ENCODE measurements at regions not wholly inside any gene's neighbourhood (a gene's known extent, or its start where the extent isn't known, plus 50 kb on each side); places are given as distances from the start of the nearest gene placed in this dataset.

DNA sequence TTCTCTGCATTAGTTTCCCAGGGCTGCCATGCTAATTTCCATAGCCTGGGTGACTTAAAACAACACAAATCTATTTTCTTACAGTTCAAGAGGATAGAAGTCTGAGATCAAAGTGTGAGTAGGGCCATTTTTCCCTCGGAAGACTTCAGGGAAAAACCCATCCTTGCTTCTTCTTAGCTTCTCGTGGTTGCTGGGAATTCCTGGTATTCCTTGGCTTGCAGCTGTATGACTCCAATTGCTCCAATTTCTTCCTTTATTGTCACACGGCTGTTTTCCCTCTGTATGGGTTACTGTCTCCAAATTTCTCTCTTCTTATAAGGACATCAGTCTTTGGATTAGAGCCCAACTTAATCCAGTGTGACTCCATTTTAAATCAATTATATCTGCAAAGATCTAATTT lies 128.4 kb upstream of the JAG1 start:
- H2BK5ac ChIP-seq (ENCODE audit: low read depth, low read length) = no peak overlapping the region
- H4K8ac ChIP-seq (ENCODE audit: extremely low read depth, insufficient read depth, low read length) = no peak overlapping the region
- no peak overlapping the region for H3K14ac ChIP-seq (ENCODE audit: insufficient read length)
- no peak for FAIRE-seq
- H3K4me2 ChIP-seq (ENCODE audit: insufficient read depth in 1 of 2, low read depth in 2 of 2, low read length in 2 of 2) = no peak overlapping the region
- 75% methylated on average over 3 of the region's 3 CpGs; no CpG with 5 or more reads in 1 of the 2 experiments for WGBS, 2 experiments (ENCODE audit: extremely low coverage in 1 of 2, insufficient coverage in 1 of 2, insufficient read length in 1 of 2, insufficient replicate concordance in 2 of 2, low coverage in 1 of 2, low lambda C conversion rate in 2 of 2, missing lambda C conversion rate in 1 of 2)
- no peak overlapping the region for H3K4ac ChIP-seq (replicated peaks; ENCODE audit: insufficient read length, low read depth, low read length)
- no peak overlapping the region for H3K23ac ChIP-seq (ENCODE audit: insufficient read length)
- no peak overlapping the region for H3K27ac ChIP-seq (ENCODE audit: low read depth, low read length)
- no peak overlapping the region for H2BK15ac ChIP-seq (ENCODE audit: low read length)
- H2BK20ac ChIP-seq (ENCODE audit: low read length) = no peak overlapping the region
- H2BK120ac ChIP-seq (replicated peaks; ENCODE audit: low read depth, low read length) = no peak overlapping the region
- no peak overlapping the region for H3K4me3 ChIP-seq (ENCODE audit: extremely low read depth in 1 of 4, insufficient read depth in 2 of 4, low read depth in 3 of 4, low read length in 4 of 4)
- no peak overlapping the region for H2AK5ac ChIP-seq (ENCODE audit: low read depth, low read length)
- DNase-seq (ENCODE audit: low read depth in 1 of 2, low spot score in 2 of 2) = no peak
- H2BK12ac ChIP-seq (ENCODE audit: low read depth, low read length) = no peak overlapping the region
- H4K91ac ChIP-seq (replicated peaks; ENCODE audit: insufficient read length, low read length) = no peak overlapping the region
- no peaks in the 10 kb centered on the region for H3K79me2 ChIP-seq (ENCODE audit: control insufficient read depth in 1 of 2, insufficient read depth in 2 of 2, low read length in 2 of 2)
- H3K18ac ChIP-seq (ENCODE audit: extremely low read depth, low read length) = no peak overlapping the region
- H3K4me1 ChIP-seq (replicated peaks in 1 of 4; ENCODE audit: control insufficient read depth in 3 of 4, insufficient read depth in 4 of 4, low read length in 3 of 4) = 0 out of 7 replicates have a peak, but pooled peaks cover 0 to 5% (median 0%) of the 10 kb centered on the region in 4 experiments
- no peaks in the 10 kb centered on the region for H3K27me3 ChIP-seq (replicated peaks in 1 of 4; ENCODE audit: control insufficient read depth in 3 of 4, extremely low read depth in 1 of 4, insufficient read depth in 3 of 4, low read length in 3 of 4)
- no peaks in the 10 kb centered on the region for H3K9me3 ChIP-seq (ENCODE audit: insufficient read depth in 2 of 2, low read depth in 1 of 2, low read length in 1 of 2)
- no peaks in the 10 kb centered on the region for H3K36me3 ChIP-seq (ENCODE audit: control insufficient read depth in 2 of 4, insufficient read depth in 4 of 4, low read length in 3 of 4)
- H3K23me2 ChIP-seq (ENCODE audit: low read depth, low read length) = no peaks in the 10 kb centered on the region
- no peak overlapping the region for H2AFZ ChIP-seq (ENCODE audit: low read length)
- H4K20me1 ChIP-seq (replicated peaks in 1 of 2; ENCODE audit: control insufficient read depth in 1 of 2, insufficient read depth in 2 of 2, low read length in 2 of 2) = no peaks in the 10 kb centered on the region
- H3K56ac ChIP-seq (replicated peaks; ENCODE audit: insufficient read length, low read depth, low read length) = no peak overlapping the region
- ChIA-PET POLR2A (ENCODE audit: partially characterized antibody) (no interaction called here), CTCF (ENCODE audit: partially characterized antibody) (interaction anchor here (0.9 to 1.5 kb wide), 2 partner anchors 106 to 158 kb away, joined by 3 to 5 read pairs; no protein-coding TSS in a partner anchor)
- no peak overlapping the region for H3K9ac ChIP-seq (replicated peaks in 1 of 4; ENCODE audit: extremely low read depth in 1 of 4, low read depth in 3 of 4, low read length in 3 of 4)
- H4K5ac ChIP-seq (ENCODE audit: insufficient read length, low read depth, low read length) = no peak overlapping the region
- H3K79me1 ChIP-seq (ENCODE audit: low read depth, low read length) = no peaks in the 10 kb centered on the region
- no peak for TF ChIP-seq POU5F1 (IDR thresholded peaks at IDR 0.05; ENCODE audit: low read depth, low read length)
- no peak for TF ChIP-seq KDM1A (IDR thresholded peaks at IDR 0.05; ENCODE audit: borderline replicate concordance, low read length)
- TF ChIP-seq CEBPB (IDR thresholded peaks at IDR 0.05; ENCODE audit: low read depth, low read length) = no peak
- no peak for TF ChIP-seq SIX5 (IDR thresholded peaks at IDR 0.05; ENCODE audit: low read depth, low read length)
- TF ChIP-seq KDM5A (IDR thresholded peaks at IDR 0.05; ENCODE audit: low read length) = no peak
- no peak for TF ChIP-seq HDAC6 (IDR thresholded peaks at IDR 0.05; ENCODE audit: low read depth, low read length)
- no peak for TF ChIP-seq BCL11A (IDR thresholded peaks at IDR 0.05; ENCODE audit: low read depth in 2 of 2, low read length in 2 of 2)
- TF ChIP-seq, protein P1, sequence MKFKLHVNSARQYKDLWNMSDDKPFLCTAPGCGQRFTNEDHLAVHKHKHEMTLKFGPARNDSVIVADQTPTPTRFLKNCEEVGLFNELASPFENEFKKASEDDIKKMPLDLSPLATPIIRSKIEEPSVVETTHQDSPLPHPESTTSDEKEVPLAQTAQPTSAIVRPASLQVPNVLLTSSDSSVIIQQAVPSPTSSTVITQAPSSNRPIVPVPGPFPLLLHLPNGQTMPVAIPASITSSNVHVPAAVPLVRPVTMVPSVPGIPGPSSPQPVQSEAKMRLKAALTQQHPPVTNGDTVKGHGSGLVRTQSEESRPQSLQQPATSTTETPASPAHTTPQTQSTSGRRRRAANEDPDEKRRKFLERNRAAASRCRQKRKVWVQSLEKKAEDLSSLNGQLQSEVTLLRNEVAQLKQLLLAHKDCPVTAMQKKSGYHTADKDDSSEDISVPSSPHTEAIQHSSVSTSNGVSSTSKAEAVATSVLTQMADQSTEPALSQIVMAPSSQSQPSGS (IDR thresholded peaks at IDR 0.05; ENCODE audit: low read length) = no peak
- no peak for TF ChIP-seq JUND (IDR thresholded peaks at IDR 0.05; ENCODE audit: low read length)
- TF ChIP-seq SP4 (IDR thresholded peaks at IDR 0.05; ENCODE audit: low read length) = no peak
- TF ChIP-seq TBP (IDR thresholded peaks at IDR 0.05; ENCODE audit: low read depth, low read length) = no peak
- TF ChIP-seq GTF2F1 (IDR thresholded peaks at IDR 0.05; ENCODE audit: borderline replicate concordance, low read depth, low read length) = no peak
- TF ChIP-seq TAF7 (optimal IDR thresholded peaks at IDR 0.05; ENCODE audit: borderline replicate concordance, low read depth, low read length) = no peak
- no peak for TF ChIP-seq BACH1 (IDR thresholded peaks at IDR 0.05; ENCODE audit: low read length)
- TF ChIP-seq TAF1 (IDR thresholded peaks at IDR 0.05; ENCODE audit: low read depth, low read length) = no peak

Data from H1 (cell line).